C1 segment of cervical spinal cord (tissue), 14 donors: ENCODE measurements at regions not wholly inside any gene's neighbourhood (a gene's known extent, or its start where the extent isn't known, plus 50 kb on each side); places are given as distances from the start of the nearest gene placed in this dataset.
A peak's percentile ranks its signal among the peaks of the same experiment; 100 is the strongest.
"Not testable (repeated sequence)": the region's sequence is repeated elsewhere in the genome, so short reads cannot be mapped to it uniquely, and the experiment has no call there.

Experiments used
- DNase-seq, 14 donors: peaks; one replicate each; lab custom pipeline; 2025; lab: John Stamatoyannopoulos, UW

GRCh38 chr15:66635006-66635405 lies 67.0 kb upstream of the SMAD6 start:
- no peak for DNase-seq

DNA sequence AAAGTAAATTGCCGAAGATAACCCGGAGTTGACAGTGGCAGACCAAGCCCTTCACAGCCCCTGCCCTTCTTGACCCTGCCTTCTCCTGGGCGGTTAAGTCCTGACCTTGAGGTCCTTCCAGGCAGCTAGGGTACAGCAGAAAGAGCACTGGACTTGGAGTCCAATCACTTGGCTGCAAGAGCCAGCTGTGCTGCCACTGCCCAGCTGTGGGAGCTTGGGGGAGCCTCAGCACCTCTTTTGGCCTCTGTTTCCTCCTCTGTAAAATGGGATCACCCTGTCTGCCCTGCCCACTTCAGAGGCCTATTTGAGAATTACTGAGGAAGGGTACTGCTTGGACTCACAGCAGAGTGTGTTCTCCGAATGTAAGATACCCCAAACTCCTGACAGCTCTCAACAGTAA lies 66.2 kb upstream of the SMAD6 start:
- DNase-seq: no peak

DNA sequence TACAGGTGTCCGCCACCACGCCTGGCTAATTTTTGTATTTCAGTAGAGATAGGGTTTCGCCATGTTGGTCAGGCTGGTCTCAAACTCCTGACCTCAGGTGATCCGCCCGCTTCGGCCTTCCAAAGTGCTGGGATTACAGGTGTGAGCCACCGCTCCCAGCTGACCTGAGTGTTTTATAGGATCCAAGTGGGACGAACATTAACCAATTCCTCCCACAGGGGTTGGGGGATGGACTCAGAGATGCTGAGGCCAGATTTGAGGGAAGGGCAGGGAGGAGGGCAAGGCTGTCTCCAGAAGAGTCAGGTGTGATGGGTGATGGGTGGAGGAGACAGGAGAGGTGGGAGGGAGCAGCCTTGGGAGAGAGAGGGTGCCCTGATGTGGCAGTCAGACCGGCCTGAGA lies 65.0 kb upstream of the SMAD6 start:
- not testable (repeated sequence) for DNase-seq

DNA sequence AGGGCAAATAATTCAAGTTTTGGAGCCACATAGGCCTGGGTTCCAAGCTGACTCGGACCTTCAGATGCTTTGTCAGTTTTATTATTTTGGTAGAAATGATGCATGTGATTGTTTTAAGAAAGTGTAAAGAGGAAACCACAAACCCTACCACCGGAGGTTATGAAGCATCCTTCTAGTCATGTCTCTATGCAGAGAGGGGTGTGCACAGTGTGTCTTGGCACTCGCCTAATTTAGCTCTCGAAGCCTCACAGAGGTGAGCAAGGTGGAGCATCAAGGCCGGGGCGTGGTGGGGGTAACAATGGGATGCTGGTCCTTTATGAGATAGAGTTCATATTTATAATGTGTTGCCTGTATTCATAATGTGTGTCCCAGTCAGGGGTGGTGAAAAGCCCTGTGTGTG lies 63.7 kb upstream of the SMAD6 start:
- no peak for DNase-seq

- no peak for DNase-seq
These were observed 60.3 kb upstream of the SMAD6 start for GRCh38 chr15:66641485-66642315.

DNA sequence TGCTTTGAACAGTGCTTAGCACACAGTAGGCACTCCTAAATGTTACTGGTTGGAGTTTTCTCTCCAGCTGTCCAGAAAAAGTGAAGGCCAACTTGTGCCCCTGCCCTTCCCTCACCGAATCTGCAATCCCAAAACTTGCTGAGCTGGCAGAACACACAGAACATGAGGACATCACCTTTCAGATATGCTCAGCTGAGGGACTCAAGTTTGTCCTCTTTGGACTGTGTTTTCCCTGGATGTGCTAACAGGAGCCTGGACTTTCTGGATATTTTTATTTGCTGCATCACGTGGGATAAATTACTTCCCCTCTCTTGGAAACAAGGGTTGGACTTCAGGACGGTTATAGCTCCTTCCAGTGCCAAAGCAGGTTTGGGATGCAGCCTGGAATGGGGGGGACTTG lies 59.5 kb upstream of the SMAD6 start:
- no peak for DNase-seq

DNA sequence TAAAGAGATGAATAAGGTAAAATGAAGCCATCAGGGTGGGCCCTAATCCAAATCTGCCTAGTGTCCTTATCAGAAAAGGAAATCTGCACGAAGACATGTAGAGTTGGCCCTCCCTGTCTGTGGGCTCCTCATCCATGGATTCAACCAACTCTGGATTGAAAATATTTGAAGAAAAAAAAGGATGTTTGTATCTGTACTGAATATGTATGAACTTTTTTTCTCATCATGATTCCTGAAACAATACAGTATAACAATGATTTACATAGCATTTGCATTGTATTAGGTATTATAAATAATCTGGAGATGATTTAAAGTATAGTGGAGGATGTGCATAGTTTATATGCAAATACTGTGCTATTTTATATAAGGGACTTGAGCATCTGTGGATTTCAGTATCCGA lies 59.0 kb upstream of the SMAD6 start:
- no peak for DNase-seq

DNA sequence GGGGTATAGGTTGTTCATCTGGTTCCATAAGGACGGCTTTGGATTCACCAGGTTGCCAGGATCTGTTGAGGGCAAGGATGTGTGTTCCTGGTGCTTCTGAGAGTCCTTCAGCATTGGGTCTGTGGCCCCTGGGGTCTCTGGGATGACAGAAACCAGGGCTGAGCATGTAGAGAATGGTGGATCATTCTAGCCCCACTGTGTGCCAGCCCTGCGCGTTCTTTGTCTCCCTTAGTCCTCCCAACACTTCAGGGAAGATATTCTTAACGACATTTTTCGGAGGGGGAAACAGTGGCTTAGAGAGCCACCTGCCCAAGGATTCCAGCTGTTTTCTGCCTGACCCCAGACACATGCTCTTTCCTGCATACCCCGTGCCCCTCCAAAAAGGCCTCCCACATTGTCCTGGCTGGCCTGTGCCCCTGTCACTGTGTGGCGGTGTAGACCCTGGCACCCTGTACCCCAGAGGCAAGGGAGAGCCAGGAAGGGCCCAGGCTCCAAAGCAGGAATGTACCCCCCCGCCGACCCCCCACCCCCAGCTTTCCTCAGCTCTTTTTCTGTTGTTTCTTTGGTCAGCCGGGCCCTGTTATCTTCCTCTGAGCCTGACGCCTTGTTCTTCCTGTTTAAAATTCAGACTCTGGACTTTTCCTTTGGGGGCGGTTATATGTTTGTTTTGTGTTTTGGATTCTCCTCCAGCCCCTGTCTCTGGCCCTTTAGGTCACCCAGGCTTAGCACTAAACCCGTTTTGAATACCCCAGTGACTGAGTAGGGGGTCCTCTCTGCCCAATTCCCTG lies 57.8 kb upstream of the SMAD6 start:
- no peak for DNase-seq

- no peak for DNase-seq
These were observed 57.2 kb upstream of the SMAD6 start for GRCh38 chr15:66644869-66645268.

GRCh38 chr15:66646308-66646707 lies 55.7 kb upstream of the SMAD6 start:
- no peak for DNase-seq

GRCh38 chr15:66646799-66647198 lies 55.2 kb upstream of the SMAD6 start:
- no peak for DNase-seq

DNA sequence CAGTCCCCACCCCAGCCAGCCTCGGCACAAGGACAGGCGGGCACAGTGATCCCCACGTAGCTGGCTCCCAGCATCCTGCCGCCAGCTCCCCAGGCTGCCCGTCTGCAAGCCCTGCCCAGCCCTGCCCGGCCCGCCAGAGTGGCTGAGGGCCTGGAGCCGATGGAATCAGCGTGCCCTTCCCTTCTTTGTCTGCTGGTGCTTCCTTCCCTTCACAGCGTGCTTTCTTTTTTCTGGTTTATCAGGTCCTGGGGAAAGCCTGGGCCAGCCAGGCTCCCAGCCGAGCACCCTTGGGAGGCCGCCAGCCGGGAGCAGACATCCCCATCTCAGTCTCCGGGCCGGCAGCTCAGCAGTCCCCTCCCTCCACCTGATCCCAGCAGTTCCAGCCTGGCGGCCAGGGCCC lies 54.7 kb upstream of the SMAD6 start:
- peak in 1 of 14 donors; percentile 3 for DNase-seq

DNA sequence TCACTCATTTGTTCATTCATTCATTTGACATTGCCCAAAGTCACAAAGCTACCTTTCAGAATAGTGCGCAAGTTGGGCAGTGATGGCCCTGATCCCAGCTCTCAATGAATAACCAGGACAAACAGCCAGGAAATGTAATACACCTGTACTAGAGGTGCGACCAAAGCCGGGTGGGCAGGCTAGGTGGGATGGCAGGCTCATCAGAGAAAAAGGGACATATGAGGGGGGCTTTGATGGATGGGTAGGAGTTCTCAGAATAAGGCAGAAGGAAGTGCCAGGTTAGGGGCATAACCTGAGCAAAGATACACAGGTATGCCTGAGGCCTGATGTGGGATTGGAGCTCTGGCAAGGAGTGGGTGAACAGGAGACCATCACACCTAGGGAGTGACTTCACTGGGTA lies 53.4 kb upstream of the SMAD6 start:
- no peak for DNase-seq

- DNase-seq: no peak
These were observed 52.6 kb upstream of the SMAD6 start for GRCh38 chr15:66649235-66649984.

GRCh38 chr15:66650433-66650832 lies 51.6 kb upstream of the SMAD6 start:
- DNase-seq: peak in 1 of 14 donors; percentile 37

DNA sequence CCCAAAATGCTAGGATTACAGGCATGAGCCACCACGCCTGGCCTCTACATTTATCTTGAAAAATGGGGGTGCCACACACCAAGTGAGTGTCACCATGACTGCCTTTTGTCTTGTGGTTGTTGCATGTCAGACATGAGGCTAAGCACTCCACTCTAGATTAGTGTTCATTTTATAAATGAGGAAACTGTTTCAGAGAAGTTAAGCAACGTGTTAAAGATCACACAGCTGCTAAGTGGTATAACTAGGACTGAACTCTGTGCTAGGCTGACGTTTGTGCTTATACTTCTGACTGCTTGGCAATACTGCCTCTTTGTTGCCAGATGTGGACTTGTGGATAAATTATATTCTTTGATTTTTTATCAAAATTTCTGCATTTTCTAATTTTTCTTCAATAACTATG lies 50.8 kb upstream of the SMAD6 start:
- no peak for DNase-seq

DNA sequence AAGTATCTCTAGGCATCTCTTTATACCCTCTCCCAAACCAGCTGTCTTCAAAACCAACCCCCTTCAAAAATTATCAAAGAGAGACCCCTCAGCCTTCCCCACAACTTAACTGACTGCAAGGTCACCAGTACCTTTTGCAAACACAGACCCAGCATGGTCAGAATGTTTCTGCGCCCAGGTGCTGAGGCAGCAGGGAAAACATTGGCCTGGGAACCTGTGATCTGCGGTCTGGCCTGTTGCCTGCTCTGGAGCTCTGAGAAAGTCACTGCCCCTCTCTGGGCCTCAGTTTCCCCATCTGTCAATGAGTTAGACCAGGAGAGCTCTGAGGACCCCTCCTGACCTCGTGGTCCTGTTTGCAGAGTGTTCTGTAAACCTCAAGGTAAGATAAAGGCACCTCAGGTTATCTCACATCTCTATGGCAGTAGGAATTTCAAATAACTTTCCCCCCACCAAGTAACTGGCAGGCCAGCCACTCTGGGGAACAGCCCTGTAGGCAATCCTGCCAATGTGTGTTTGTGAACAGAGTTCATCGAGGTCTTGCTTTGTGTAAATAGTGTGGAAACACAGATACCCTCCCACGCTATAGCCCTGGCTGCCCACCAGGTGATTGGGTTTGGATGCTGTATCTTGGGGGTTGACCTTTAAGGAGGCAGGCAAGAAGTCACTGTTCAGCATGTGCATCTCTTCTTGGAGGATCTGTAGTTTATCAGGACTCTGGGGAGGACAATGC lies 50.0 kb upstream of the SMAD6 start:
- no peak for DNase-seq
